ENCODE measurements at regions not wholly inside any gene's neighbourhood (a gene's known extent, or its start where the extent isn't known, plus 50 kb on each side); places are given as distances from the start of the nearest gene placed in this dataset.

DNA sequence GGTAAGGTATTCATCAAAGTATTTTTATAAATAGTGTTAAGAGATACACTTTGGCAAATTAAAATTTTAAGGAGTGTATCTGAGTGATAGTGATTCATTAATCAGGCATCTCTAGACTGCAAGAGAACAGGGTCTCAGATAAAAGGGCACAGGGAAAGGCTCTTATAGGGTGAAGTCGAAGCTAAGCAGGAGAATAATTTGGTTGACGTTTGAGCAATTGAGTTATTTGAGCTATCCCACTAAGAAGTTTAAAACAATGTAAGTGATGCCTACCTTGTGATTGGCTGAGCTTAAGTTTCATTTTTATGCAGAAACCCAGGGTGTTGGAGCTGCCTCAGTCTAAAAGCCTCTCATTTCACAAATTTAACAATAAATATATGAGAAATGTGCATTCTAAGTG is 125.3 kb downstream of the SLC6A15 start:
- TF ChIP-seq CTCF (IDR thresholded peaks at IDR 0.05) = no peak
- TF ChIP-seq EZH2 (IDR thresholded peaks at IDR 0.05; ENCODE audit: borderline replicate concordance, insufficient read depth, low read depth, low read length, poor library complexity, severe bottlenecking) = no peak

Data from B cell (primary cell).